Panc1 (cell line): ENCODE measurements at regions not wholly inside any gene's neighbourhood (a gene's known extent, or its start where the extent isn't known, plus 50 kb on each side); places are given as distances from the start of the nearest gene placed in this dataset.

Experiments used
- ATAC-seq: fragments of 200-7000 bp; cut with Tn5 transposase; 2 replicates; pipeline ENCODE4 v1.9.1; 2020; ENCODE audit warnings: mild to moderate bottlenecking, moderate library complexity
- BruUV-seq: library from RNA; stranded (reverse); fragments of 400-500 nt; replicated peaks from 2 replicates; lab custom pipeline; 2021; lab: Mats Ljungman, UMichigan
- CTCF ChIA-PET: fragments of 300-600 bp; sonication (Branson Sonifier 250); formaldehyde crosslinking; loops from one replicate; lab custom pipeline; 2022; ENCODE audit warnings: antibody characterized with exemption; lab: Charles Lee
- POLR2A ChIA-PET: fragments of 300-600 bp; sonication (Branson Sonifier 250); formaldehyde crosslinking; loops from one replicate; lab custom pipeline; 2022; ENCODE audit warnings: antibody characterized with exemption; lab: Charles Lee
- DNase-seq: peaks from one replicate; pipeline ENCODE4 v3.0.0-alpha.2; 2010; ENCODE audit warnings: low read depth, low spot score
- H3K27ac ChIP-seq: 2 replicates; pipeline ENCODE4 v1.5.1; 2011; ENCODE audit warnings: mild to moderate bottlenecking, low read length, inconsistent platforms
- H3K27me3 ChIP-seq: fragments of 200-500 bp; sonication (Bioruptor generic); 2 replicates; pipeline ENCODE4 v1.6.0; 2014; ENCODE audit warnings: low read length, inconsistent platforms; ENCODE audit not compliant: control insufficient read depth, insufficient read depth
- H3K36me3 ChIP-seq: fragments of 200-500 bp; sonication (Bioruptor generic); 2 replicates; pipeline ENCODE4 v1.5.1; 2014; ENCODE audit warnings: inconsistent platforms, mild to moderate bottlenecking, low read length, moderate library complexity; ENCODE audit not compliant: control insufficient read depth, insufficient read depth
- H3K4me1 ChIP-seq: 2 replicates; pipeline ENCODE4 v1.5.1; 2011; ENCODE audit warnings: inconsistent platforms, mild to moderate bottlenecking, low read length, moderate library complexity; ENCODE audit not compliant: control insufficient read depth, insufficient read depth
- H3K4me3 ChIP-seq, 2 experiments: 2 replicates each; pipeline ENCODE4 v1.5.1; 2011 to 2012; ENCODE audit warnings: low read depth in 2 of 2, low read length in 2 of 2, mild to moderate bottlenecking in 2 of 2, inconsistent platforms in 1 of 2, moderate library complexity in 1 of 2
- H3K9me3 ChIP-seq: fragments of 200-500 bp; sonication (Bioruptor generic); 2 replicates; pipeline ENCODE4 v1.5.1; 2014; ENCODE audit warnings: low read depth, mild to moderate bottlenecking, inconsistent platforms, low read length, moderate library complexity; ENCODE audit not compliant: control insufficient read depth, insufficient read depth
- POLR2AphosphoS5 ChIP-seq: IDR thresholded peaks from 2 replicates; pipeline ENCODE4 v1.6.1; 2012; ENCODE audit warnings: mild to moderate bottlenecking, low read depth, low read length, moderate library complexity
- SIN3A ChIP-seq: IDR thresholded peaks from 2 replicates; pipeline ENCODE4 v1.6.1; 2012; ENCODE audit warnings: low read depth, mild to moderate bottlenecking, low read length, moderate library complexity, borderline replicate concordance; ENCODE audit not compliant: insufficient read depth
- TCF7L2 ChIP-seq: IDR thresholded peaks from 2 replicates; pipeline ENCODE4 v1.6.1; 2011; ENCODE audit warnings: mild to moderate bottlenecking, low read depth, low read length, inconsistent platforms
- in situ Hi-C: cut with HindIII; loops from 2 replicates; pipeline ENCODE4 v1.10.0; 2016; ENCODE audit warnings: low sequenced_read_pairs, low pct_unique_long_range_greater_than_20kb
- intact Hi-C: fragments of 100-400 bp; cut with micrococcal nuclease; formaldehyde crosslinking; loops from one replicate; pipeline ENCODE4 v1.10.0; 2022; ENCODE audit not compliant: unreplicated experiment
- TF ChIP-seq, protein P1 (sequence below): fragments of 450-650 bp; IDR thresholded peaks from 2 replicates; pipeline ENCODE4 v1.5.1; 2017; ENCODE audit warnings: mild to moderate bottlenecking
- TF ChIP-seq, protein P2 (sequence below), 2 experiments: IDR thresholded peaks; 2 replicates each; pipeline ENCODE4 v1.6.1; 2011 to 2012; ENCODE audit warnings: low read depth in 2 of 2, control low read depth in 1 of 2, low read length in 1 of 2, mild to moderate bottlenecking in 1 of 2, moderate library complexity in 1 of 2; ENCODE audit not compliant: insufficient read depth in 1 of 2

DNA sequence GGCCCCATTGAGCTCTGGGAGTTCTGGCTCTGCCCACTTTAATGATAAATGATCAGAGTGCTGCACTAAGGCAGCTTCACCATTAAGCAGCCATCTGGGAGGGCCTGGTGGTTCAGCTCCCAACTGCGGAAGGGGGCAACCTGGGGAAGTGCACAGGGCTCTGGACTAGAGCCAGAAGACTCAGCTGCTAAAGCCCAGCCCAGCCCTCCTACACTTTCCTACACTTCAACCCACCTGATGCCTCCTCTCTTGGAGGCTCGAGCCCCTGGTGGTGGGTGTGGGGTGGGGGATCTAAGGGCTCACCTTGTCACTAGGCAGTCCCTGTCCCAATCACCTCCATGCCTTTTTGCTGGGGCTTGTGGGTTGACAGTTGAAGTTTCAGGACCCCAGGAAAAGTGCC is 60.6 kb upstream of the ANTXRL start:
- in situ Hi-C loops: no loop called here

DNA sequence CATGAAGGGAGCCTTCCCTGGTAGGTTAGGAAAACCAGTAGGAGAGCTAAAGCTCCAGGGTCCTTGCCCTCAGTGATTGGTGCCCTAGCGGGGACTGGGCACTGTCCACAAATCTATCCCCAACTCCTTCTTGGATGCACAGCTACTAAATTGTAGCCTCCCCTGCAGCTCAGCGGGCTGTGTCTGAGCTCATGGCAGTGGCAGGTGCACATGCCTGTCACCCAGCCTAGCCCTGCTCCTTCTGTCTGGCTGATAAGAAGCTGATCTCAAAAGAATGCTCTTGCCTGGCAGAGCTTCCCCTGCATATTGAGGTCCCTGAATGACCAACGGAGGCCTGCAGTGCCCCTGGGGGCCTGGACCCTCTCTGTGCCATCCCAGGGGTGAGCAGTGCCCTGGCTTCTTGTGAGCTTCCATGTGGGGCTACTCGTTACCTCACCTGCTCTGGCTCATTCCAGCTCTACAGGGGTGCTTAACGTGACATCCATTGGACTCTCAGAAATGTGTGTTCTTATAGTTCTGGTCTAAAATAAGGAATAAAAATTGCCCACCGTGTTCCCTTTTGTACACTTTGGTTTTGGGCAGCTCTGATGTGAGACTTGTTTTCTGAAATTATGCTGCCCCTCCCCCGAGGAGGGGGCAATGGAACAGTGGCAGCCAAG is 59.8 kb upstream of the ANTXRL start:
- no peak for ATAC-seq

More for the DNA sequence above, 60.6 kb upstream of the ANTXRL start:
- H3K27me3 ChIP-seq: no peaks in the 10 kb centered on the region
- peaks cover 7% of the 10 kb centered on the region; the same call in 1 of the 2 replicates for H3K4me1 ChIP-seq
- H3K36me3 ChIP-seq: no peaks in the 10 kb centered on the region
- CTCF ChIA-PET: interaction anchor here (1.1 kb wide), 1 partner anchor 190 kb away, joined by 3 read pairs; no protein-coding TSS in a partner anchor
- TF ChIP-seq SIN3A (no peak), POLR2AphosphoS5 (no peak), TCF7L2 (no peak)
- TF ChIP-seq, protein P1, sequence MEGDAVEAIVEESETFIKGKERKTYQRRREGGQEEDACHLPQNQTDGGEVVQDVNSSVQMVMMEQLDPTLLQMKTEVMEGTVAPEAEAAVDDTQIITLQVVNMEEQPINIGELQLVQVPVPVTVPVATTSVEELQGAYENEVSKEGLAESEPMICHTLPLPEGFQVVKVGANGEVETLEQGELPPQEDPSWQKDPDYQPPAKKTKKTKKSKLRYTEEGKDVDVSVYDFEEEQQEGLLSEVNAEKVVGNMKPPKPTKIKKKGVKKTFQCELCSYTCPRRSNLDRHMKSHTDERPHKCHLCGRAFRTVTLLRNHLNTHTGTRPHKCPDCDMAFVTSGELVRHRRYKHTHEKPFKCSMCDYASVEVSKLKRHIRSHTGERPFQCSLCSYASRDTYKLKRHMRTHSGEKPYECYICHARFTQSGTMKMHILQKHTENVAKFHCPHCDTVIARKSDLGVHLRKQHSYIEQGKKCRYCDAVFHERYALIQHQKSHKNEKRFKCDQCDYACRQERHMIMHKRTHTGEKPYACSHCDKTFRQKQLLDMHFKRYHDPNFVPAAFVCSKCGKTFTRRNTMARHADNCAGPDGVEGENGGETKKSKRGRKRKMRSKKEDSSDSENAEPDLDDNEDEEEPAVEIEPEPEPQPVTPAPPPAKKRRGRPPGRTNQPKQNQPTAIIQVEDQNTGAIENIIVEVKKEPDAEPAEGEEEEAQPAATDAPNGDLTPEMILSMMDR: no peak
- TF ChIP-seq, protein P2, sequence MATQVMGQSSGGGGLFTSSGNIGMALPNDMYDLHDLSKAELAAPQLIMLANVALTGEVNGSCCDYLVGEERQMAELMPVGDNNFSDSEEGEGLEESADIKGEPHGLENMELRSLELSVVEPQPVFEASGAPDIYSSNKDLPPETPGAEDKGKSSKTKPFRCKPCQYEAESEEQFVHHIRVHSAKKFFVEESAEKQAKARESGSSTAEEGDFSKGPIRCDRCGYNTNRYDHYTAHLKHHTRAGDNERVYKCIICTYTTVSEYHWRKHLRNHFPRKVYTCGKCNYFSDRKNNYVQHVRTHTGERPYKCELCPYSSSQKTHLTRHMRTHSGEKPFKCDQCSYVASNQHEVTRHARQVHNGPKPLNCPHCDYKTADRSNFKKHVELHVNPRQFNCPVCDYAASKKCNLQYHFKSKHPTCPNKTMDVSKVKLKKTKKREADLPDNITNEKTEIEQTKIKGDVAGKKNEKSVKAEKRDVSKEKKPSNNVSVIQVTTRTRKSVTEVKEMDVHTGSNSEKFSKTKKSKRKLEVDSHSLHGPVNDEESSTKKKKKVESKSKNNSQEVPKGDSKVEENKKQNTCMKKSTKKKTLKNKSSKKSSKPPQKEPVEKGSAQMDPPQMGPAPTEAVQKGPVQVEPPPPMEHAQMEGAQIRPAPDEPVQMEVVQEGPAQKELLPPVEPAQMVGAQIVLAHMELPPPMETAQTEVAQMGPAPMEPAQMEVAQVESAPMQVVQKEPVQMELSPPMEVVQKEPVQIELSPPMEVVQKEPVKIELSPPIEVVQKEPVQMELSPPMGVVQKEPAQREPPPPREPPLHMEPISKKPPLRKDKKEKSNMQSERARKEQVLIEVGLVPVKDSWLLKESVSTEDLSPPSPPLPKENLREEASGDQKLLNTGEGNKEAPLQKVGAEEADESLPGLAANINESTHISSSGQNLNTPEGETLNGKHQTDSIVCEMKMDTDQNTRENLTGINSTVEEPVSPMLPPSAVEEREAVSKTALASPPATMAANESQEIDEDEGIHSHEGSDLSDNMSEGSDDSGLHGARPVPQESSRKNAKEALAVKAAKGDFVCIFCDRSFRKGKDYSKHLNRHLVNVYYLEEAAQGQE (IDR thresholded peaks at IDR 0.05; ENCODE audit: insufficient read depth in 1 of 2, low read depth in 2 of 2, low read length in 1 of 2): no peak
- H3K9me3 ChIP-seq: no peaks in the 10 kb centered on the region
- DNase-seq (no peak), ATAC-seq (no peak)
- no peak overlapping the region for H3K27ac ChIP-seq
- H3K4me3 ChIP-seq: no peak overlapping the region
- no TSS peak for BruUV-seq
- POLR2A ChIA-PET: no interaction called here
- intact Hi-C loops: no loop called here

More for the DNA sequence above, 59.8 kb upstream of the ANTXRL start:
- no TSS peak for BruUV-seq
- Histone ChIP-seq H3K4me3 (no peak overlapping the region), H3K36me3 (no peaks in the 10 kb centered on the region), H3K27me3 (no peaks in the 10 kb centered on the region), H3K27ac (no peak overlapping the region), H3K4me1 (peaks cover 7% of the 10 kb centered on the region; the same call in 1 of the 2 replicates), H3K9me3 (no peaks in the 10 kb centered on the region)
- TF ChIP-seq POLR2AphosphoS5: no peak
- TF ChIP-seq SIN3A: no peak
- TF ChIP-seq TCF7L2: no peak
- TF ChIP-seq, protein P2 (IDR thresholded peaks at IDR 0.05; ENCODE audit: insufficient read depth in 1 of 2, low read depth in 2 of 2, low read length in 1 of 2): no peak
- TF ChIP-seq, protein P1: no peak
- intact Hi-C loops (no loop called here), in situ Hi-C loops (no loop called here)
- ChIA-PET CTCF (interaction anchor here (1.1 kb wide), 1 partner anchor 191 kb away, joined by 3 read pairs; no protein-coding TSS in a partner anchor), POLR2A (interaction anchor here (0.6 kb wide), 1 partner anchor 31 kb away, joined by 3 read pairs; no protein-coding TSS in a partner anchor)
- no peak for DNase-seq
